Psoas muscle (tissue), 7 donors: ENCODE measurements at regions not wholly inside any gene's neighbourhood (a gene's known extent, or its start where the extent isn't known, plus 50 kb on each side); places are given as distances from the start of the nearest gene placed in this dataset.

ENCODE experiments used
- ATAC-seq, 4 donors: fragments of 200-7000 bp; cut with Tn5 transposase; one replicate each; pipeline ENCODE4 v1.9.1; 2020; ENCODE audit warnings: moderate library complexity in 3 of 4, mild to moderate bottlenecking in 2 of 4
- DNase-seq, 2 donors: peaks; one replicate each; pipeline ENCODE4 v3.0.0-alpha.2; 2020
- H3K27ac ChIP-seq: fragments of 200-600 bp; one replicate; pipeline ENCODE4 v1.8.0; 2022
- H3K27me3 ChIP-seq, 3 donors: fragments of 200-600 bp in 1 of 3; one replicate each; pipeline versions ENCODE4 v1.6.1 to v1.8.0; 2013 to 2022; ENCODE audit warnings: low read length in 2 of 3, mild to moderate bottlenecking in 2 of 3, moderate library complexity in 1 of 3; ENCODE audit not compliant: insufficient read depth in 3 of 3
- H3K36me3 ChIP-seq, 2 donors: fragments of 200-600 bp in 1 of 2; one replicate each; pipeline versions ENCODE4 v1.6.1 to v1.8.0; 2013 to 2022; ENCODE audit warnings: low read depth in 1 of 2, mild to moderate bottlenecking in 1 of 2, moderate library complexity in 1 of 2; ENCODE audit not compliant: insufficient read depth in 1 of 2
- H3K4me1 ChIP-seq: fragments of 200-600 bp; one replicate; pipeline ENCODE4 v1.8.0; 2022
- H3K4me3 ChIP-seq: fragments of 200-600 bp; one replicate; pipeline ENCODE4 v1.8.0; 2022; ENCODE audit warnings: mild to moderate bottlenecking
- H3K9me3 ChIP-seq: fragments of 200-600 bp; one replicate; pipeline ENCODE4 v1.8.0; 2022
- CTCF ChIP-seq: fragments of 200-600 bp; IDR thresholded peaks from one replicate; pipeline ENCODE4 v1.8.0; 2022; ENCODE audit warnings: antibody characterized with exemption
- WGBS, 3 donors: extraction: QIAGEN DNeasy Blood & Tissue Kit; methylation state at CpG; one replicate each; pipeline versions ENCODE4 v1.1.6 to v1.1.7; 2013; 5-methylcytosine and 5-hydroxymethylcytosine counted together
- intact Hi-C, 2 donors: fragments of 100-400 bp; cut with DNase I; formaldehyde crosslinking; loops; one replicate each; pipeline versions ENCODE4 v1.11.0 to v1.14.2; 2022
- donor health status: healthy with polysubstance abuse.
- donor health status: DM: no; HTN: no; CAD: no; lungs with moderate emphysema.
- donor health status: Bipolar disorder and iron deficiency.
- donor health status: healthy.
- donor health status: DM: yes; HTN: yes; CAD: no.
- donor health status: DM: no; HTN: no; CAD: no.
- donor health status: DM: yes; HTN: yes; CAD: no.

GRCh38 chr6:169933251-169933821, 181.9 kb downstream of the ERMARD start:
- no peak for ATAC-seq
- no peaks in the 10 kb centered on the region for H3K36me3 ChIP-seq
- H3K27me3 ChIP-seq, result peaks cover 0 to 4% (median 1%) of the 10 kb centered on the region in 3 donors
- H3K27ac ChIP-seq, result no peak overlapping the region
- intact Hi-C loops, result no loop called here
- no peaks in the 10 kb centered on the region for H3K9me3 ChIP-seq
- H3K4me1 ChIP-seq, result no peaks in the 10 kb centered on the region
- TF ChIP-seq CTCF, result no peak
- WGBS, 3 donors, result 88 to 92% (median 91%) methylated on average over 17 of the region's 17 CpGs
- no peak for DNase-seq
- H3K4me3 ChIP-seq, result no peak overlapping the region

GRCh38 chr6:169932491-169932890, 181.1 kb downstream of the ERMARD start:
- intact Hi-C loops, result no loop called here
- peaks cover 0 to 4% (median 1%) of the 10 kb centered on the region in 3 donors for H3K27me3 ChIP-seq
- WGBS, 3 donors, result 82 to 85% (median 82%) methylated on average over 21 to 22 of the region's 22 CpGs
- no peak for ATAC-seq
- H3K36me3 ChIP-seq, result no peaks in the 10 kb centered on the region
- TF ChIP-seq CTCF, result no peak
- DNase-seq, result no peak
- H3K9me3 ChIP-seq, result no peaks in the 10 kb centered on the region
- no peak overlapping the region for H3K27ac ChIP-seq
- no peak overlapping the region for H3K4me3 ChIP-seq
- H3K4me1 ChIP-seq, result no peaks in the 10 kb centered on the region

GRCh38 chr6:169931261-169931660, 179.8 kb downstream of the ERMARD start:
- TF ChIP-seq CTCF, result no peak

GRCh38 chr6:169930799-169931198, 179.4 kb downstream of the ERMARD start:
- WGBS, 3 donors, result 84 to 86% (median 85%) methylated on average over 6 of the region's 6 CpGs
- intact Hi-C loops, result no loop called here
- no peaks in the 10 kb centered on the region for H3K36me3 ChIP-seq
- DNase-seq, result no peak
- H3K27ac ChIP-seq, result no peak overlapping the region
- H3K4me3 ChIP-seq, result no peak overlapping the region
- H3K9me3 ChIP-seq, result no peaks in the 10 kb centered on the region
- no peak for TF ChIP-seq CTCF
- no peaks in the 10 kb centered on the region for H3K4me1 ChIP-seq
- ATAC-seq, result no peak
- H3K27me3 ChIP-seq, result peaks cover 0 to 8% (median 1%) of the 10 kb centered on the region in 3 donors

More at GRCh38 chr6:169931261-169931660, 179.8 kb downstream of the ERMARD start:
- Histone ChIP-seq H3K27ac (no peak overlapping the region), H3K9me3 (no peaks in the 10 kb centered on the region), H3K4me1 (no peaks in the 10 kb centered on the region), H3K4me3 (no peak overlapping the region), H3K36me3 (no peaks in the 10 kb centered on the region), H3K27me3 (peaks cover 0 to 7% (median 1%) of the 10 kb centered on the region in 3 donors)
- 77 to 80% (median 78%) methylated on average over 11 of the region's 11 CpGs for WGBS, 3 donors
- intact Hi-C loops, result no loop called here
- ATAC-seq (no peak), DNase-seq (no peak)

GRCh38 chr6:169927711-169928110, 176.3 kb downstream of the ERMARD start:
- WGBS, 3 donors, result 84 to 90% (median 87%) methylated on average over 5 of the region's 5 CpGs

More at GRCh38 chr6:169927711-169928110, 176.3 kb downstream of the ERMARD start:
- no peaks in the 10 kb centered on the region for H3K36me3 ChIP-seq
- DNase-seq (no peak), ATAC-seq (no peak)
- H3K4me1 ChIP-seq, result no peaks in the 10 kb centered on the region
- H3K27me3 ChIP-seq, result peaks cover 0 to 19% (median 0%) of the 10 kb centered on the region in 3 donors
- H3K9me3 ChIP-seq, result no peaks in the 10 kb centered on the region
- intact Hi-C loops, result no loop called here
- no peak overlapping the region for H3K27ac ChIP-seq
- no peak overlapping the region for H3K4me3 ChIP-seq
- no peak for TF ChIP-seq CTCF
